ENCODE measurements at regions not wholly inside any gene's neighbourhood (a gene's known extent, or its start where the extent isn't known, plus 50 kb on each side); places are given as distances from the start of the nearest gene placed in this dataset.
"Not testable (repeated sequence)": the region's sequence is repeated elsewhere in the genome, so short reads cannot be mapped to it uniquely, and the experiment has no call there.

DNA sequence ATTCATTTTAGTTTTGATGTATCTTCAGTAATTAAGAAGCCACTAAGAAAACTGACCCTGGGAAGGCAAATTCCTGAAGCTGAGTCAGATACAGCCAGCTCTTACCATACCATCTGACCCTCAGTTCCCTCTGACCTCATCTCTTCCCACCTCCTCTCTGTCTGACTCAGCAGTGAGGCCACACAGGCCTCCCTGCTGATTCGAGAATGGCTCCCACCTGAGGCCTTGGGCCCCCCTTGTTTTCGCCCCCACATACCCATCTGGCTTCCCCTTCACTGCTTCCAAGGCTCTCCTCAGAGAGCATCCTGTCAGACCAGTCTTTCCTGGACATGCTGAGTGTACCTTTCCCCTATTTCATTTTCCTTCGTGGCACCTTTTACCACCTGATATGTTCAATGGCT lies 71.0 kb upstream of the CYP1B1 start:
- DNase-seq (ENCODE audit: low spot score): no peak

DNA sequence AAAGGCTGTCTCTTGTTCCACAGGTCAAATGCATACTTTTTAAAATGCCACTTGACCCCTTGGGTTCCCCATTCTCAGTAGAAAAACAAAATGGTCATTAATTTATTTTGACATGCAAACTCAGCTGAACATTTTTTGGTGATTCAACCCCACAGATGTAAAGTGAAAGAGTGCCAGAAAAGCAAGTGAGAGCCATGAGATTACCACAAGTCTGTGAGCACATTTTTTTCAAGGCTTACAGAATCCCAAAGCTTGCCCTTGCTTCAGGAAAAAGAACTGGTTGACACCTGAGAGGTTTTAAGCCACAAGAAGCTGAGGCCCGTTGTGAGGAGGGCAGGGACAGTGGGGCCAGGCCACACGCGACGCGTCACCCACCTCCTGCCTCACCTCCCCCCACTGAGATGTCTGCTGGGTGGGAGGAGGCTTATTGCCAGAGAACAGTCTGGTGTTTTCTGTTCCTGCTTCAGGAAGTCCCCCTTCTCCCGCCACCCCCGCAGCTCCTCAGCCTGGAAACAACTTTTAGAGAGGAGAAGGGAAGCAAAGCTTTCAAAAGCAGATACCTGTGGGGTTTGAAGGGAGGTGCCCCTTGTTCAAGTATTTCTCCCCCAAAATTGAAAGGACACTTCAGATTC lies 70.4 kb upstream of the CYP1B1 start:
- DNase-seq (ENCODE audit: low spot score): no peak

DNA sequence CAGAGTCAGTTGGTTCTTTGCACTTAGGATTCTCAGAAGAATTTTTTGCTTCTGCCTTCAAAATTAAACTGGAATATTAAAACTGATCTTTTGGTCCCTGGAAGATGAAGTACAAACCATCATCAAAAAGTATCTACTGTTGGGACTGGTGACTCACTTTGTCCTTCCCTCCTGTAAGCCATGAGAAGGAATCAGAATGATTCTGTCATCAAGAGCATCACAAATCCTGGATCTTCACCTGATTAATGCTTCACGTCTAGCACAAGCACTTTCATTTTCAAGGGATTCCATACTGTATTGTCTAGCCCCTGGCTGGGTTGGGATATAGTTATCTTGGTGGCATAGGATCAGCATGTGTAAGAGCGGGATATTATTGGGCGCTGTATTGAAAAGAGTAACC lies 69.3 kb upstream of the CYP1B1 start:
- no peak for DNase-seq (ENCODE audit: low spot score)

DNA sequence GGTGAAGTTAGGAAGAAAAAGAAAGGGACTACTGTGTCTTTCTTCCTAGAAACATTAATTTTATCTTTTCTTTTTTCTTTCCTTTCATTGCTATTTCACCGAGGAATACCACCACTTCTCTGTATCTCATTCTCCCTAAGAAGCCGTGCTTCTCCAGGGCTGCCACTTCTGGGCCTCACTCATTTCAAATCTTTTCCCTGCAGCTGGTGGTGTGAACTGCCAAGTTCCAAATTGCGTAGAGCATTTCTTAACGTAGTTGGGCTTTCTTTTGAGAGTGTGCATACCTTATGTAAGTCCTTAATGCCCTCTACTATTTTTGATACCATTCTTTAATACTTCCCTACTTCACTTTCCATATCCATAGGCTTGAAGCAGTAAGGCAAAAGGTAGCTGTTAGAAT lies 66.7 kb upstream of the CYP1B1 start:
- DNase-seq (ENCODE audit: low spot score): no peak

DNA sequence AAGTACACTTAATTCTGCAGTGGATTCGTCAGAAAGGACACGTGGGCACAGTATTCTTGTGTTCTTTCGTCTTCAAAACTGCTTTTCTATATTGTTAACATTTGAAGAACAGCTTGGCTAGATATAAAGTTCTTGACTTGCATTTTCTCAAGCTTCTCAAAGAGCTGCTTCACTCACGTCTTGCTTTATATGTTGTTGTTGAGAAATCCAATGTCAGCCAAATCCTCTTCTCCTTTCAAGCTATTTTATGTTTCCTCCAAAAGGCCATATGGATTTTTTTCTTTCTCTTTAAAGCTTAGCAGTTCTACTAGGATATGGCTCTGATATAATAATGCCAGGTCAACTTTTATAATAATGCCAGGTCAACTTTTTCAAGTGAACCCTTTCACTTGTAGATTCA lies 65.5 kb upstream of the CYP1B1 start:
- no peak for DNase-seq (ENCODE audit: low spot score)

DNA sequence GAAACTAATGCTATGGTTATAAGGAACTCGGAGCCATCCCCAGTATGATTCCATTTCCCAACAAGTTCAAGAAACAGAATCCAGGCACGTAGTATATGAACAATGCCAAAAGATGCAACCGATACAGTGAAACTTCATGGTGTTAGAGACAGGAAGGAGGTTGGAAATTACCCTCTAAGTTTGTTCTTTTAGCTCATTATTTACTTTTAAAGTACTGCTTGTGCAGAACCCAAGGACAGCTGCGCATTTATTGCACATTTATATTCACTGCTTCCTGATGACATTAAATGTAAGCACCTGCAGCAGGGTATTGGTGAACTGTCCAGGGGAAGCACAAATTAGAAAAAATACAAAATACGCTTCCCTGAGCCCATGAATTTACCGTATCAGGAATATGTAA lies 63.0 kb upstream of the CYP1B1 start:
- DNase-seq (ENCODE audit: low spot score): no peak

DNA sequence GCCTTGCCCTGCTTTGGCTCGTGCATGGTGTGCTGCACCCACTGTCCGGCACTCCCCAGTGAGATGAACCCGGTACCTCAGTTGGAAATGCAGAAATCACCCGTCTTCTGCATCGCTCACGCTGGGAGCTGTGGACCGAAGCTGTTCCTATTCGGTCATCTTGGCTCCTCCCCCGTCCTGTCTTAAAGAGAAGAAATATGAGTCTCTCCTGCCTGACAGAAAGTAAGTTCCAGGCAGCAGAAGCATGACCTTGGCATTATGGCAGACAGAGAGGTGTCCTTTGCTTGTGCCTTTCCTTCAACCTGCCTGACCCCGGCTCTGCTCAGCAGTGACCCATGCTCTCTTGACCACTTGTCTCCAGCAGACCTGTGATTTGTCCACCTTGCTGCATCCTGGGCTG lies 62.5 kb upstream of the CYP1B1 start:
- no peak for DNase-seq (ENCODE audit: low spot score)

DNA sequence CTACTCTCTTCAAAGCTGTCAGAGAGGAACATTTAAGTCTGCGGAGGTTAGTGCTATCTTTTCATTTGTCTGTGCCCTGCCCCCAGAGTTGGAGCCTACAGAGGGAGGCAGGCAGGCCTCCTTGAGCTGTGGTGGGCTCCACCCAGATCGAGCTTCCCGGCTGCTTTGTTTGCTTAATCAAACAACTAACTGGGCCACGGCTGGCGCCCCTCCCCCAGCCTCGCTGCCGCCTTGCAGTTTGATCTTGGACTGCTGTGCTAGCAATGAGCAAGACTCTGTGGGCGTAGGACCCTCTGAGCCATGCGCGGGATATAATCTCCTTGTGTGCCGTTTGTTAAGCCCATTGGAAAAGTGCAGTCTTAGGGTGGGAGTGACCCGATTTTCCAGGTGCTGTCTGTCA lies 62.0 kb upstream of the CYP1B1 start:
- DNase-seq (ENCODE audit: low spot score): not testable (repeated sequence)

DNA sequence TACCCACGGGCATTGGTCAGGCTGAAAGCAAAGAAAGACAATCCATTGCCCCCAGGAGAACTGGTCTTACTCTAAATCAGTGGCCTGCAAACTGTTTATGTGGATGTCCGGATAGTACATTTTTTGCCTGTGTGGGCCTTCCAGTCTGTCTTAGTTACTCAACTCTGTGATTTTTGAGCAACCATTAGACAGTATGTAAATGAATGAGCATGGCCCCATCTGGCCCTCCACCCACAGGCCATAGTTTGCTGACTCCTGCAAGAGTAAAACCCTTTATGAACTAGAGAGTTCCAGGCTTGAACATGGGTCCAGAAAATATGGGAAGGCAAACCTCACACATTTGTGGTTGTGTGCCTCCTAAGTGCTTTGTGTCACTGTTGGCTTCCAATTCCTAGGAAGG lies 55.7 kb upstream of the CYP1B1 start:
- DNase-seq (ENCODE audit: low spot score): no peak

DNA sequence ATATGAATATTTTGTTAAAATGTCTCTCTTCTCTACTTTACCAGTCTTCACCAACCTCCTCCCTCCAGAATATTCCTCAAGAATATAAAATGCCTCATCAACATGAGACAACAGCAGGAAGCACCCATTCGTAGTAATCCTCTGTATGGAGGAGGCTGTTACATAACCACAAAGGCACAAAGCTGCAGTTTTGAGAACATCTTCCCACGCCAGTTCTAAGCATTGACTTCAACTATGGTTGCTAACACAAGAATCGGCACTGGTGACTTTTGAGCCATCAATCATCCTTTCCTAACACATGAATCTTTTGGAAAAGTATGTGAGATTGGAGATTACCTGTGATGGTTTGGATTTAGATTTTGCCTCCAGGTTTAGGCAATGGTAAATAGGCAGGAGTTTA lies 54.9 kb upstream of the CYP1B1 start:
- DNase-seq (ENCODE audit: low spot score): no peak

DNA sequence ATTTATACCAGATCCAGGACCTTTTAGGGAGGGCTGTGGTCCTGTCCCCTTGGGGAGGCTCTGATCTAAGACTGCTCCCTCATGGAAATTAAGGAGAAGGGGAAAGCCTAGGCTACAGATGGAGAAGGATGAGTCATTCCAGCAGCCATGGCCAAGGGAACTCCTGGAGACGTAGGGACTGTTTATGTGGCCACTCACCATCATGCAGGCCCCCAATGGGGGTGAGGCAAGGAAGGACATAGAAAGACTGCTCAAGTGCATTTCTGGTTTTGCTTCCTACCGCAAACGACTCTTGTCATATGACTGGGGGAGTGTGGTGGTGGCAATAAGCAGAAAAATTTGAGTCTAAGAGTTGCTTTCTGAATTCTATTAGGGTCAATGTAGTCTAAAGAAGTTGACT lies 54.0 kb upstream of the CYP1B1 start:
- no peak for DNase-seq (ENCODE audit: low spot score)

DNA sequence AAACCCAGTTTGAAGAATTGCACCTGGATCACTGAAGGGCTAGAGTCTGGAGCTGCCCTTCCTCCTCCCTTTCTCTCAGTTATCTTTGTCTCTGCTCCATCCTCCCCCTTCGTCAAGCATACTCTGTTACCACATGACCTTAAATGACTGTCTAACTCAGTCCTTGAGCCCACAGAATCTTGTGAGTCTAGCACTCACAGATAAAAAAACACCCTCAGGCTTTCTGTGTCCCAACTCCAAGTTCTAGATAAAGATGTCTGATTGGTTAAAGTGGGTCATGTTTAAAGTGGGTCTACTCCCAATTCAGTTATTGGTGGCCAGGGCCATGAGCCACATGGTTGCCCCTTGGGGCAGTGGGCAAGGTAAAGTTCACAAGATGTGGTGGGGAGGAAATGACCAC lies 53.5 kb upstream of the CYP1B1 start:
- no peak for DNase-seq (ENCODE audit: low spot score)

DNA sequence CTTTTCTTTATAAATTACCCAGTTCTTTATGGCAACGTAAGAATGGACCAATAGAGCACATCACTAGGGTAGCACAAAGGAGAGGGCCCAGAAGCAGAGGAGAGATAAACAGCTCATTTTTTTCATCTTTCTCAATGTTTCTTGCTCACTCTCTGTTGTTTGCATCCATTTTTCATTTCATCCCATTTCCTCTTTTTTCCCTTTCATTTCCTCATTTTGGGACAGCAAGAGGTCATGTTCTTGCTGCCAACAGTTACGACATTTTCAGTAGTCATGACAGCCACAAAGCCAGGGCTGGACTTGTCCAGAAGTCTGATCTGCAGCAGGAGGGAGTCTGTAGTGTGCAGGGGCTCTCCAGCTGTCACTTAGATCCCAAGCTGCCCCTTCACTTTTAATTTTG lies 52.7 kb upstream of the CYP1B1 start:
- DNase-seq (ENCODE audit: low spot score): peak; percentile 26

DNA sequence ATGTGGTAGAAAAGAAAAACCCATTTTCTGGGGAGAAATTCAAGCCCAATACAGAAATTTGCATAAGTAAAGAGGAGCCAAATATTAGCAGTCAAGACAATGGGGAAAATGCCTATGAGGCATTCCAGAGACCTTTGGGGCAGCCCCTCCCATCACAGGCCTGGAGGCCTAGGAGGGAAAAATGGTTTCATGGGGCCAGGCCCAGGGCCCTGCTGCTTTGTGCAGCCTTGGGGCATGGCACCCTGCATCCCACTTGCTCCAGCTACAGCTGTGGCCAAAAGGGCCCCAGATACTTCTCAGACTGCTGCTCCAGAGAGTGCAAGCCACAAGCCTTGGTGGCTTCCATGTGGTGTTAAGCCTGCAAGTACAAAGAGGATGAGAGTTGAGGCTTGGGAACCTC lies 51.3 kb upstream of the CYP1B1 start:
- DNase-seq (ENCODE audit: low spot score): no peak

DNA sequence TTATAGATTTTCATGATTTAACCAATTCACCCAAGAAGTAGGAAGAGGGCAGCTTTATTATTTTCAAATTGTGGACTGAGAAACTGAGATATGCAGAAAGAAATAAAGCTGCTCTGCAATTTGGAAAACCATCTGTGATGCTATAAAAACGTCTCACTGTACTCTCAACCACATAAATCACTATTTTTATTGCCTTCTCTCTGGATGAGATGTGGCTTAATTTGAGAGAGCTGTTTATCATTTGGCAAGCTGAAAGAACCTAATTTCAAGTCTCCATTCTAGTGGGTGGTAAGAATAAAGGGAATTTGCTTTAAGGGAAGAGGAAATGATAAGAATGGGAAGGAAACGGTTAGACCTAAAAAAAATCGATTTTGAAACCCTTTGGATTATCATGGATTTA lies 49.9 kb upstream of the CYP1B1 start:
- DNase-seq (ENCODE audit: low spot score): no peak

Measured in NAMALWA (cell line).